NK-92 (cell line): ENCODE measurements at regions not wholly inside any gene's neighbourhood (a gene's known extent, or its start where the extent isn't known, plus 50 kb on each side); places are given as distances from the start of the nearest gene placed in this dataset.

Experiments
- DNase-seq: peaks from one replicate; lab custom pipeline; 2025; ENCODE audit not compliant: unreplicated experiment; lab: John Stamatoyannopoulos, UW

DNA sequence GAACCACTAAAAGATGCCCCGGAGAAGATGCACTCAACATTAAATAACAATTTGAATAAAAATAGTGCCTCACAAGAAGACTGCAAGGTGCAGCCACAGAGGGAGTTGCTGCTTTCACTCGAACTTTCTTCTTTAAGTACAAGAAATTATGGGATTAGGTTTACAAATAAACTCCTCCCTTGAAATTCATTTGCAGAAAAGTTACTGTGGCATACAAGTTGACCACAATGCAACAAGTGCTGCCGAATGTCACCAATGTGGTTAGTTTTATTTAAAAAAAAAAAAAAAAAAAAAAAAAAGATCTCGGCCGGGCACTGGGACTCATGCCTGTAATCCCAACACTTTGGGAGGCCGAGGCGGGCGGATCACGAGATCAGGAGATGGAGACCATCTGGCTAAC lies 76.8 kb upstream of the RAB4A start:
- no peak for DNase-seq

DNA sequence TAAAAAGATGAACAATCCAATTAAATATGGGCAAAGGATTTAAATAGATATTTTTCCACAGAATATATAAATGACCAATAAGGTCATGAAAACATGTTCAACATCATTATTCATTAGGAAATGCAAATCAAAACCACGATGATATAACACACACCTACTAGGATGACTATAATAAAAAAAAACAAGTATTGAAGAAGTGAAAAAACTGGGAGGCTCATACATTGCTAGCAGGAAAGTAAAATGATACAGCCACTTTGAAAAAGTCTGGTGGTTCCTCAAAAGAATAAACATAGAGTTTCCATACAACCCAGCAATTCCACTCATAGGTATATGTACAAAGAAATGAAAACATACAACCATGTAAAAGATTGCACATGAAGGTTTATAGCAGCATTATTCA lies 75.7 kb upstream of the RAB4A start:
- no peak for DNase-seq

GRCh38 chr1:229196404-229197264 lies 74.3 kb upstream of the RAB4A start:
- no peak for DNase-seq

DNA sequence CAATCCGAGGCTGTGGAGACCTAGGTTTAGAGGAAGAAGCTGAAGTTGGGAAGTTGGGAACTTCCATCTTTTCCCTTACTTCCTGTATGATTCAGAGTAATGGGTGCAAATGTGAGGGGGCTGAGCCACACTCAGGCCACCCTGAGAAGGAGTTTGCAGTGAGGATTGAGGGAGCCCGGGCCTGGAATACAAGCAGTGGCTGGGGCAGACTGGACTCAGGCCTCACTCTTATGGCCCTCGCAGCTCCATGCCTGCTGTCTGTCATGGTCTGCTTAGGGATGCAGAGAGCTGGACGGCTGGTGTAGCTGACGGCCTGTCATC lies 73.7 kb upstream of the RAB4A start:
- DNase-seq = no peak

GRCh38 chr1:229199261-229200243 lies 71.4 kb upstream of the RAB4A start:
- no peak for DNase-seq

- DNase-seq = no peak
Measured at GRCh38 chr1:229203030-229203751, 67.7 kb upstream of the RAB4A start.

DNA sequence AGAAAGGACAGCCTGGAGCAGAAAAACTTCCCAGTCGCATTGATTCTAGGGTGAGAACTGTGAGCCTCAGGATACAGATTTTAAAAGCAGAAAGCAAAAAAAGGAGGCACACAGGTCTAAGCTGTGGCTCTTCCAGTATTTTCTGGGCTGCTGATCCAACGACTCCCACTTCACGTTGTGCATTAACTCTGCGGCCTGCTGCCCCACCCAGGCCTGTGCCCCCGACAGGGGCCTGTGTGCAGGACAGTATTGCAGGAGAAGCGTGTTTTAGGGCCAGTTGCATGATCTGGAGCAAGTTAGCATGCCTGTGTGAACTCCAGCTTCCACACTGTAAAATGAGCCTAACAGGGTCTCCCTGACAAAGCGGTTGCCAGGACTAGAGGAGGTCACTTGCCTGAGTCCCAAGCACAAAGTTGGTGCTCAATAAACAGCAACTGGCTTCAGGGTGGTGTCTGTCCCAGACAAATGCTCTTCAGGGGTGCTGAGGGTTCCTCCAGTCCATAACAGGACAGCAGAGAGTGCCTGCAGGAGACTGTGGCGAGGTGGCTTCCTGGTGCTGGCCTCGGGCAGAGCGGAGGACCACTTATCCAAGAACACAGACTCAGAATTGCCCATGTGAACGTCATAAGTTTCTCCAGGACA lies 66.8 kb upstream of the RAB4A start:
- no peak for DNase-seq

DNA sequence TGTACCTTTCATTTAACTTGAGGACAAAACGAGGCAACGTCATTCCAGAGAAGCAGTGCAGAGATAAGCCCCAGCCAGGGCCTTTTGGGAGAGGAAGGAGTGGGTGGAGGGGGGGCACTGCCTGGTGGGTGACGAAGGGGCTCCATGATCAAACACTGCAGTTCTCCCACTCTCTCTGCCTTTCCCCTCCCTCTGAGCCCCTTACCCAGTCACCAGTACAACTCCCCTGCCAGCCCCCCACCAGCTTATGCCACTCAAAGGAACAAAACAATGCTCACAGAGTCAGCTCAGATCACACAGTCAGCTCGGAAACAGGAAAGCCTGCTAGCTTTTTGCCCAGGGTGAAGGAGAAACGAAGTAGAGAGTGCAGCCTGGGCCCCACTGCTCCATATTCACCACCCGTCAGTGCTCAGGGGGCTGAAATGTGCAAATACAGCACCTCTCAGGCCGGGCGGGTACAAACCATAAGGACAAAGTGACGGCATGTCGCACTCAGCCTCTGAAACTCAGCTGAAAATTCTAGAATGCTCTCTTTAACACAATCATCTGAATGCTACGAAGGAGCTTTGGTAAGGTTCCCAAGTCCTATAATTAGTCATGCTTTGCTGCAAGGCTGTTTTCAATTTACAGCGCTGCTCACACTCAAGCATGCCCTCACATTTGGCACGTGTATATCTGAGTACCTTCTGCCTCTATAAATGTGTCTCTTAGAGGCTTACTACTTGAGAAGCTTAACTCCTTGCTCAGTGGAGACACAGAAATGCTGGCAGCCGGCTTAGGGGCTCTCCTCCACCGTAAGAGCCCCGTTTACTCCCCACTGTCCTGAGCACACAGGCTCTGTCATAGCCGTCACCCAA lies 65.8 kb upstream of the RAB4A start:
- no peak for DNase-seq

DNA sequence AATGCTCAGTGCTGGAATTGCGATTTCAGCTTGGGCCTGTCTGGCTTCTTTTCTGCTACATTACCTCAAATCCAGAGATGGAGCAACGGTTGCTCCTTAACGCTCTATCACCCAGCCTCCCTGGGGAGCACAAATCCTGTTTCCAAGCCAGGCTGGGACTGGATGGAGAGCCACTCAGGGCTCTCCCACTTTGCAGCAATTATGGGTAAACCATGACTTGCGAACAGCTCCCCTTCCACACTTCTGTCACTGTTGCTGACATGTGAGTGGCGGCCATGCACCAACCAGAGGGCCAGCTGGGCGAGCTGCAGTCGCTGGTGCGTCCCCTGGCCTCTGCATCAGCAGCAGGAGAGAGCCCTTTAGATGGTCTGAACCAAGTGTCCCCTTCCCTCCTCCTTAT lies 65.1 kb upstream of the RAB4A start:
- no peak for DNase-seq

GRCh38 chr1:229207916-229208315 lies 63.0 kb upstream of the RAB4A start:
- DNase-seq = no peak

DNA sequence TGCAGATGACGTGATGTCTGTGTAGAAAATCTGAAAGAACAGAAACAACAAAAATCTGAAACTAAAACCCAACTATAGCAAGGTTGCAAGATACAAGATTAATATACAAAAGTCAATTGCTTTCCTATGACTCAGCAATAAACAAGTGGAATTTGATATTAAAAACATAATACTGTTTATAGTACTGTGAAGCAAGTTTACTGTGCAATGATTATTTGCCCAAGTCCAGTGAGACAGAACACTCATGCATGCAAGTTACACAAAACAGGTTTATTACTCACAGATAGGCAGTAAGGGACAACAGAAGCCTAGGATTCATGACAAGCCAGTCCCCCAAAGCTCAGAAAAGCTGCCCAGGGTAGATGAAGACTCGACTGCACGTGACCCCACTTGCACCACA lies 62.4 kb upstream of the RAB4A start:
- DNase-seq = no peak

GRCh38 chr1:229209386-229209785 lies 61.5 kb upstream of the RAB4A start:
- DNase-seq = no peak

- no peak for DNase-seq
Measured at GRCh38 chr1:229209816-229210215, 61.1 kb upstream of the RAB4A start.

DNA sequence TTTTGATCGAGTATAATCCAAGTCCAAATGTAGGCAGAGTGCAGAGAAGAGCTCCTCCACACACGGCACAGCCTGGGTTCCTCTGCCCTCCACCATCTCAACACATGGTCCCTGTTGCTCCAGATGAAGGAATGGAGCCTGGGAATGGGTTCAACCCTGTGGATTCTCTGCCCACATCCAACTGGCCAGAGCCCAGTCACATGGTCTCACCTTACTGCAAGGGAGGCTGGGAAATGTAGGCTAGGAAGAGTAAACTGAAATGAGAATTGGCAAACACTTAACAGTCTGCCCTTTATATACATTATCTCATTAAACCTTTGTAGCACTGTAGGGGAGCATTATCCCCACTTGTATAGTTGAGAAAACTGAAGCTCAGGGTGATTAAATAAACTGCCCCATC lies 60.1 kb upstream of the RAB4A start:
- DNase-seq = no peak

GRCh38 chr1:229213797-229214196 lies 57.1 kb upstream of the RAB4A start:
- no peak for DNase-seq

DNA sequence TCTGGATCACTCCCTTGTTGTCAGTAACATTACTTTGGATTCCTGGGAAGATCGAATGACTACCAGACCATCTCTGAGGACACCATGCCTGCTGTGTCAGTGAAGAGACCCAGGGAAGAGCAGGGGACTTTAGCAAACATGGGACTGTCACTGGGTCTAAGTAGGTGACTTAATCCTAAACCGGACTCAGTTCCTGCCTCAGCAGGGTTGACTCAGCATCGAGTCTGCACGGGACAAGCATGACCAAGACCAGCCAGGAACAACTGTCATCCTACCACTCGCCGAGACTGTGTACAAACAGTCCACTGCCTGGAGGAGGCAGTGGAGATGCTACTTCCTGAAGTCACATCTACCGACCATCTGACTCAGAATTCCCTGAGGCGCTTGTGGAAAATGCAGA lies 53.2 kb upstream of the RAB4A start:
- DNase-seq = no peak

GRCh38 chr1:229218612-229219025 lies 52.3 kb upstream of the RAB4A start:
- DNase-seq = no peak

GRCh38 chr1:229220163-229220846 lies 50.6 kb upstream of the RAB4A start:
- DNase-seq = no peak
